ENCODE measurements at regions not wholly inside any gene's neighbourhood (a gene's known extent, or its start where the extent isn't known, plus 50 kb on each side); places are given as distances from the start of the nearest gene placed in this dataset.
"Not testable (repeated sequence)": the region's sequence is repeated elsewhere in the genome, so short reads cannot be mapped to it uniquely, and the experiment has no call there.

DNA sequence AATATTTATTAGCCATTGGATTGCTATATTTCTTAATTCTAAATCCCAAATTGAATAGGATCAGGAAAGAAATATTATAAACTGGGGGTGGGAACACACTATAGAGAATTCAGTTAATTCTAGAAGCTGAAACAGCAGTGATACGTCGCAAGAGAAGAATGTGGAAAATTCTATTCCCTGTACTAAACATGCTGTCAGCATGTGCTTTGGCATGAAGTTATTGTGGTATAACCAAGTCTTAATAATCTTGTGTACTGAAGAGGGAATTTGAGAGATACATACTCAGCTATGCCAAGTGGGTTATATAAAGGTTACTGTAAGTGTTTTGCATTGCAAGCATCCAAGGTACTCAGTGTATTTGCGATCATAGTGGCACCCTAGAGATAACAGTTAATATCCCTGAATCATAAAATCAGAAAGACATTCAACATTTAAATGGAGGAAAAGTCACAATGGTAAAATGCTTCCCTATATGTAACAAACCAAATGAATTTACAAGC, 1492.9 kb upstream of the C9orf72 start:
- no peak for DNase-seq (ENCODE audit: low spot score)
- FAIRE-seq = no peak

DNA sequence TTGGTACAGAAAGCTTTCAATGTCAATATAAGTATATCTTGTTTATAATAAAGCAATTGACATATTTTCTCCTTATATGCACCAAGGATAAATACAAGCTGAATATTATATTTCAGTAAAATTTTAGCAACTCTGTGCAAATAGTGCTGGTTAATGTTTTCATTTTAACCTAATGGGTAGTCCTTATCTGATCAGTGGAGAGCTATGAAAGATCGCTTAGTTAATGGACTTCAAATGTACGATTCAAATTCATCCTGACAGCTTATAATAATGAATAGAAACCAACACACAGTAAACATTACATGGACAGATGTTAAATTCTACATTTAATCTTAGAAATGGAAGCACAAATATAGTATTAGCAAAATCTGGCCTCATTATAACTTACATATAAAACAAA, 1495.2 kb upstream of the C9orf72 start:
- FAIRE-seq = no peak
- DNase-seq (ENCODE audit: low spot score) = no peak

DNA sequence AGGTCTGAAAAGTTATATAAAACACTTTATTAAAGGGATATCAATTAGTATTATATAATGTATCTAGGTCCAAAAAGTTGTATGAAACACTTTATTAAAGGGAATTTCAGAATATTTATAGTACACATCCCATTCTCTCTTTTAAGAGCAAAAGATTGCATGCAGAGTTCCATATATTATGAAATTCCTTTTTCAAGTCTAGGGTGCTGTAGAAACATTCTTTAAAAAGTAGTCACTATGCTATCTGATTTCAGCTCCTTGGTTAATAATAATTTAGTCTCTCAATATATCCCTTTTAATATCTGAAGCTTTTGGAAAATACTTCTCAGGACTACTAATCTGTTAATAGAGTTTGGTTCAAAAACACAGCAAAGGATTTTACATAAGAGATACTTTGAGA, 1496.1 kb upstream of the C9orf72 start:
- DNase-seq (ENCODE audit: low spot score) = no peak
- no peak for FAIRE-seq

DNA sequence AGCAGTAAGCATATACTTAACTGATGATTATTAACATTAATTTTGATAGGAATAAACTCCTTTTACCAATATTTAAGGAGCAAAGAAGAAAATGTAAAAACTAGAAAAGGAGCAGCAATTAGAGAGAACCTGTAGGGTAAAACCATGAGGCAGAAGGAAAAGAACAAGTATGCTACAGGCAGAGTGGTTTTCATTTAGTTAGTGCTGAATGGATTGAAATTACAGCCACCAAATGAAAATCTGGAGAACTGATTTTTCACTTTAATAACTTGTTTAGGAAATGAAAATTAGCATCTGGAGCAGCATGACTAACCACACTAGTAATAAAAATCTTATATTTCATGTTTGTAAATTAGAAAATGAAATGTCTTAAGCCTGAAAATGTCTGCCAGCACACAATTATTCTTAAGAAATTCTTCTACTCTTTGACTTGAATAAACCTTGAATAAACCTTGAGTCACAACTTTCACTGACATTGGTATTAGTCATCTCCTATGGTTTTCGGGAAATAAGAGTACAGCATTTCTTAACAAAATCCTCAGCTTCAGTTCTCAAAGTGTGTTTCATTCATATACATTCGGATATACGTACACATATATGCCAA, 1504.9 kb upstream of the C9orf72 start:
- peak; percentile 38 for DNase-seq (ENCODE audit: low spot score)
- peak; percentile 85 for FAIRE-seq

DNA sequence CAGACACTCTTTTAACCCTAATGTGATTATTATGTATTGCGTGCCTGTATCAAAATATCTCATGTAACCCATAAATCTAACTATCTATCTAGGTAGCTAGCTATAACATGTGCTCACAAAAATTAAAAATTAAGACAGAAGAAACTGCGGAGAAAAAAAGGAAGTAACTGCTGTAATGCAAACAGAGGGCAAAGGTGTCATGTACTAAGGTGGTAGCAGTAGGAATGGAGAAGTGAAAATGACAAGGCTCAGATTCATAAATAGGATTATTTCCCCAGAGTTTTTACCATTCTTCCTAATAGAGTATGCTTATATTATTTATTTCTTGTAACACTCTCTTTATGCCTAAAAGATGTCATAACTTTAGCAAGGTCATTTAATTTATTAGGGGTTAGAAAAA, 1527.5 kb upstream of the C9orf72 start:
- DNase-seq (ENCODE audit: low spot score) = no peak
- no peak for FAIRE-seq

DNA sequence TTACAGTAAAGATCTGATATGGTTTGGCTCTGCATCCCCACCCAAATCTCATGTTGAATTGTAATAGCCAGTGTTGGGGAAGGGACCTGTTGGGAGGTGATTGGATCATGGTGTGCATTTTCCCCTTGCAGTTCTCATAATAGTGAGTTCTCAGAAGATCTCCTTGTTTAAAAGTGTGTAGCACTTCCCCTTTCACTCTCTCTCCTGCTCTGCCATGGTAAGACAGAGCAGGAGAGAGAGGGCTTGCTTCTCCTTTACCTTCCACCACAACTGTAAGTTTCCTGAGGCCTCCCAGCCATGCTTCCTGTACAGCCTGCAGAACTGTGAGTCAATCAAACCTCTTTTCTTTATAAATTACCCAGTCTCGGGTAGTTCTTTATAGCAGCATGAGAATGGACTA, 1530.9 kb upstream of the C9orf72 start:
- DNase-seq (ENCODE audit: low spot score); FAIRE-seq: not testable (repeated sequence)

DNA sequence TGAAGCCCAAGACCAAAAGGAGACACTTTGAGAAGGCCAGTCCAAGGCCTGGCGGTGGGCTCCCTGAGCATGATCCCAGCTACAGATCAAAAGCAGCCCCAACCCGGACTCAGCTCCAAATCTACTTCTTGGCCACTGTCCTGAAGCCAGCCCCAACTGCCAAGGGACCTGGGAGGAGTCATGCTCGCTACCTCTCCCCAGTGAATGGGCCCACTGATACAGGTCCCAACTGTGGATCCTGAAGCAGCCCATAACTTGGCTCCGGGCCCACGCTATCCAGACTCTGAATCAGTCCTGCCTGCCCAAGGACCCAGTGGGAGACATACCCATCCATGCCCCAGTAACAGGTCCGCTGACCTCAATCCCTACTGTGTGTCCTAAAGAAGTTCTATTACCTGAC, 1545.3 kb upstream of the C9orf72 start:
- DNase-seq (ENCODE audit: low spot score) = no peak
- FAIRE-seq = no peak

DNA sequence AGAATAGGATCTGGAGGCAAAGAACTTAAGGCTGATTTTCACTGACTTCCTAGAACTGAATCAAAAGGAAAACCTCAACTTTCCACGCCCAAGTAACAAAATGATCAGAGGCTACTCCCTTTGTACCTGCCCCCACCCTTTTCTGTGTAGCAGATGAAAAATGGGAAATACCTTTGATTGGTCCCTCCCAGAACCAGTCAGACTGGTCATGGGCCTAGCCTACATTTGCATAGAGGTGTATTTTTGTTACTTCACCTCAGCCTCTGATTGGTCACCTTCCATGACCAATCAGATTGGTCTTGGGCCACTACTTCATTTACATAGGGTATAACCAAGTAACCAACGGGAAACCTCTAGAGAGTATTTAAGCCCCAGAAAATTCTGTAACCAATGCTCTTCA, 1553.5 kb upstream of the C9orf72 start:
- DNase-seq (ENCODE audit: low spot score) (no peak), FAIRE-seq (no peak)

DNA sequence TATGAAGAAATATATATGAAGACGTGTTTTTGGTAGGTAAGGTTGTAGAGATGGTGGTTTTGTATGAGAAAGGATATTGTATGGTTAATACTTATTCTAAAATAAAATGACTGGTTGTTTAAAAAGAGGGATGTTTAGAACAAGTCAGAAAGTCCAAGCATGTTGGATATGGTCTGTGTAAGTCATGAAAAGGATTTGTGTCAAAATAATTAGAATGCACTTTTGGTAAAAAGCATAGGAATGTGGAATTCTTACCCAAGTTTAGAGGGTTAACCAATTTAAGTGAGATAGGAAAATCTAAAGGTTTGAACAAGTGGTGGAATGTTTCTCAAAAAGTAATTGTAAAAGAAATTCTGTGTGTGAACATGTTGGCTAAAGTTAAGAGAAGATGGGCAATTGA, 1556.5 kb upstream of the C9orf72 start:
- DNase-seq (ENCODE audit: low spot score) = no peak
- FAIRE-seq = no peak

DNA sequence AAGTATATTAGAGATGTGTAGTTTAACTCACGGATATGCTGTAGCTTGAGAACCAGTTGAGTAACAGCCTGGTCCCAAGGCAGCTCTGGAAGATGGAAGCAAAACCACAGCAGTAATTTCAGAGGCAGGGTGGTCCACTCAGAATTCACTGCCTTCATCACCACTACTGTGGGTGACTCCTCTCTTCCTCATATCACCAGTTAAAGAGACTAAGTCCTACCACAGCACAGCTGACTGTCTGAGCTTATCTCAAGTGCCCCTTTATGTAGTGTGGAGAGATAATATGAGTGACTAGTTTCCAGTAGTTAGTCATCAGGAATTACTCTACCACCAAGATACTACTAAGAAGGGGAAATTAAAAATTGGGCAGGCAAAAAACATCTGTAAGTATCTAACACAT, 1571.2 kb upstream of the C9orf72 start:
- DNase-seq (ENCODE audit: low spot score) (no peak), FAIRE-seq (no peak)

DNA sequence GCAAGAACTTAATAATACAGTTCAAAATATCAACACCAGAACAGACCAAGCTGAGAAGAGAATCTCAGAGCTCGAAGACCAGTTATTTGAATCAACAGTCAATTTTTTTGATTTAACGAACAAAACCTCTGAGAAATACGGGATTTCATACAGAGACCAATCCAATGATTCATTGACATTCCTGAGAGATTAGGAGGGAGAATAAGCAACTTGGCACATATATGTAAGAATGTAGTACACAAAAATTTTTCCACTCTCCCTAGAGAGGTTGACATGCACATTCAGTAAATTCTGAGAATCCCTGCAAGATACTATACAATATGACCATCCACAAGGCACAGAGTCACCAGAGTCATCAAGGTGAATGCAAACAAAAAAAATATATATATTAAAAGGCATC, 1577.3 kb upstream of the C9orf72 start:
- no peak for FAIRE-seq
- DNase-seq (ENCODE audit: low spot score) = no peak

DNA sequence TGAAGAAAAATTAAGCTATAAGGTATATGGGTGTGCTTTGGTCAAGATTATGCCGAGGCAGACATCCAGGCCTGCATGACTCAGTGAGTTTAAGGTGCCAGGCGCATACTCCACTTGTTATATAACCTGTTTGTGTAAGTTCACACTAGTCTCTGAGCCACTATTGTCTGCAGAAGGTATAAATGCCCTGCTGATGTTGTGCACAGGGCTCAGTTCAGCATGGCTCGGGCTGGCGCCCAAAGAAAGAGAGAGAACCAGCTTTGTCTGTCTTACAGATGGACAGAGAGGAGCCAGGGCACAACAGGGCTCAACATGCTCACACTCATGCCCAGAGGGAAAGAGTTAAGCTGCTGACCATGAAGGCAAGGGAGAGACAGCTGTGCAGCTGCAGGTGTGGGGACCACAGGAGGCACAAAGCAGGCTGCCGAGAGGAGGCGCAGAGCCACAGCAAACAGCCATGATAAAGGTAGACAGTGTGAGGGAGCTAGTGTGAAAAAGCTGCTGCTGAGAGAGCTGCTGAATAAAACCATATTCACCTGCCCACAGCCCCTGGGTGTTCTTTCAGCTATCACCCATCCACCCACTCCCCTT, 1587.6 kb upstream of the C9orf72 start:
- FAIRE-seq = no peak
- no peak for DNase-seq (ENCODE audit: low spot score)

DNA sequence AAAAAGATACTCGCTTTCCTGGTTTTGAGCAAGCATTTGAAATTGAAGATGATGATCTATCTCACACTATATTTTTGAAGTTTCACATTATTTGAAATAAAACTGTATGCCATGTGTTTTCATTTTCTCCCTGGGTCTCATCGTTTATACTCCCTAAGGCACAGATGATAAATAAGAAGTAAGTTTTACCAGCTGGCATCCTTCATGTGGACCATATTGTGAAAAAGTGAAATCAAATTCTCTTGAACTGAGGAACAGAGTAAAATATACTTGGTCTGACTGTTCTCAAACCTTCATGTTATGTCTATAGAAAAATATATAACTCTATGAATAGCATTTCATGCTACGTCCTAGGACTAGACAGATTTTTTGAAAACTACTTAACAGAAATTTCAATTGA, 1600.9 kb upstream of the C9orf72 start:
- no peak for DNase-seq (ENCODE audit: low spot score)

DNA sequence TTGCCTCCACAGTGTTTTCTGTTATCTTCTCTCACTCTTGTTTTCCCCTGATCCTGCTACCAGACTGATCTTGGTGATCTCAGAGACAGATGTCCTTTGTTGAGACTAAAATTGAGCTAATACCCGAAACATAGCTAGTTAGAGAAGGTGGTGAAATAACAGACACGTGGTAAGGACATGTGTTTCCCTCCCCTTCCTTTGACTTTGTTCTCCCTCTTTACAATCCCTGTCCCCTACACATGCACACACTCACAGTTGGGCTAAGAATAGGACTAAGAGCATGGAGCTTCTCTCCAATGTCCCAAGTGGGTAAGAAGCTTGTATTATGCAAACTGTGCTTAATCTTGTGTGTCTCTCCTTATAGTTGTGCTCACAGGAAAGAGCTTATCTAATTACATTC, 1603.0 kb upstream of the C9orf72 start:
- FAIRE-seq (no peak), DNase-seq (ENCODE audit: low spot score) (no peak)

More for the DNA sequence above, 1600.9 kb upstream of the C9orf72 start:
- FAIRE-seq = no peak

DNA sequence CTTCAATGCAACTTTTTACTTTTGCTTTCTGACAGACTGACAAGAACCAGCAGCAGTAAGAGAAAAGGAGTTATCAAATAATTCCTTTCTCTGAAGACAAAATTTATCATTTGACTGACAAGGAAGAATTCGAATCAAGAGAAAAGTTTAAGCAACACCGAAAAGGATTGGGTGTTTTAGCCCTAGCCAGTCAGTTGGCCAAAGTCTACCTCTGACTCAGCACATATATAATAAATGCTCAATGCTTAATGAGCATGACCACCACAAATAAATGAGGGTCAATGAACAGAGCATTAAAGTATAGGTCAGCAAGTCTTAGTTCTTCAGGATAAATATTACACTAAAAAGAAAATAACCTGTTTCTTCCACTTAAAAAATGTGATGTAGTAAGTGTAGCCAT, 1603.5 kb upstream of the C9orf72 start:
- DNase-seq (ENCODE audit: low spot score) (no peak), FAIRE-seq (no peak)

DNA sequence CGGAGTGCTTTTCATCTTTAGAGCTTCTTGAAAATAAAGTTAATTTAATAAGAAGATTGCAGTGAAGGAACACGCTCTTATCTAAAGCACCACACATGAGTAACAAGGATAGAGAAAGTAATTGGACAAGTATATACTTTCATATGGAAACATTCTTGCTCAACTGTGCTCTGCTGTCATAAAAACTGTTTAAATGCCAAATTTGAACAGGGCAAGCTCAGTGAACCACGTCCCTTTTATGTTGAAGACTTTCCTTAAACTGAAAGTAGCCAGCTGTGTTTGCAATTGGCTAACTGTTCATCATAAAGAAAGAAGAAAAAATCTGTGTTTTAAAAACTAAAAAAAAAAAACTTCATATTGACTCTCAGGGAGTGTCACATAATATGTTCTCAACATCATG, 1610.7 kb upstream of the C9orf72 start:
- FAIRE-seq = no peak
- no peak for DNase-seq (ENCODE audit: low spot score)

DNA sequence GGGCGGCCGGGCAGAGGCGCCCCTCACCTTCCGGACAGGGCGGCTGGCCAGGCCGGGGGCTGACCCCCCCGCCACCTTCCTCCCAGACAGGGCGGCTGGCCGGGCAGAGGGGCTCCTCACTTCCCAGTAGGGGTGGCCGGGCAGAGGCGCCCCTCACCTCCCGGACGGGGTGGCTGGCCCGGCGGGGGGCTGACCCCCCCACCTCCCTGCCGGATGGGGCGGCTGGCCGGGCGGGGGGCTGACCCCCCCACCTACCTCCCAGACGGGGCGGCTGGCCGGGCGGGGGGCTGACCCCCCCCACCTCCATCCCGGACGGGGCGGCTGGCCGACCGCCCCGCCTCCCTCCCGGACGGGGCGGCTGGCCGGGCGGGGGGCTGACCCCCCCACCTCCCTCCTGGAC, 1615.5 kb upstream of the C9orf72 start:
- not testable (repeated sequence) for FAIRE-seq; DNase-seq (ENCODE audit: low spot score)

DNA sequence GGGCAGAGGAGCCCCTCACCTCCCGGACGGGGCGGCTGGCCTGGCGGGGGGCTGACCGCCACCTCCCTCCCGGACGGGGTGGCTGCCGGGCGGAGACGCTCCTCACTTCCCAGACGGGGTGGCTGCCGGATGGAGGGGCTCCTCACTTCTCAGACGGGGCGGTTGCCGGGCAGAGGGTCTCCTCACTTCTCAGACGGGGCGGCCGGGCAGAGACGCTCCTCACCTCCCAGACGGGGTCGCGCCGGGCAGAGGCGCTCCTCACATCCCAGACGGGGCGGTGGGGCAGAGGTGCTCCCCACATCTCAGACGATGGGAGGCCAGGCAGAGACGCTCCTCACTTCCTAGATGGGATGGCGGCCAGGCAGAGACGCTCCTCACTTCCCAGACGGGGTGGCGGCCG, 1615.9 kb upstream of the C9orf72 start:
- not testable (repeated sequence) for FAIRE-seq; DNase-seq (ENCODE audit: low spot score)

DNA sequence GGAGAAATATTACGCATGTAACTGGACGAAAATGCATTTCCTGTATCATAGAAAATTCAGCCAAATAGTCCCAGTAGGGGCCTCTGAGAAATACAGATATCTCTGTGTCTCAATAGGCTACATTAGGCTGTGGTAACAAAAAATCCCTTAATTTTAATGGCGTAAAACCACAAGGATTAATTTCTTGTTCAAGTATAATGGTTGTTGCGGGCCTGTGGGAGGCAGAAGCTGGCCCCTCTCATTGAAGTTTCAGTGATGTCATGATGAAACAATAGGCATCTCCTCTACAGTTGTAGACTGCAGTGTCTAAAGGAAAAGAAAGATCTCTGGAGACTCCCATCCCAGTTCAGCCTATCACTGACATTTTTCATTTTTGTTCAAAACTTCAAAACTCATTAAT, 1625.6 kb upstream of the C9orf72 start:
- FAIRE-seq = no peak

DNA sequence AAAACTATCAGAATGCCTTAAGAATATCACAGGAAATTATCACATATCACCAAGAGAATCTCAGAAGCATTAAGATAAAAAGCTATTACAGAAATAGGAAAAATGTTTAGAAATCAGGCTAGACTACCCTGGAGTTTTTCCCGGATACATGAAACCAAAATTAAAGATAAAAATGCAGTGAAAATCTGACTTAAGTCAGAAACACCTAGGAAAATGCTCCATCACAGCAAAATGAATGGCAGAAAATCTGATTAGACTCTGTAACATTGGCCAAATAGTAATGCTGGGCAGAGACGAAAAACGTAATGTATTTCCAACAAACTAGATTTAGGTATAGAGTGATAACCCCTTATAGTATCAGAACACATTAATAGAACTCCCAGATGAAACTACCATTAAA, 1626.7 kb upstream of the C9orf72 start:
- no peak for DNase-seq (ENCODE audit: low spot score)
- no peak for FAIRE-seq

More for the DNA sequence above, 1625.6 kb upstream of the C9orf72 start:
- DNase-seq (ENCODE audit: low spot score) = no peak

DNA sequence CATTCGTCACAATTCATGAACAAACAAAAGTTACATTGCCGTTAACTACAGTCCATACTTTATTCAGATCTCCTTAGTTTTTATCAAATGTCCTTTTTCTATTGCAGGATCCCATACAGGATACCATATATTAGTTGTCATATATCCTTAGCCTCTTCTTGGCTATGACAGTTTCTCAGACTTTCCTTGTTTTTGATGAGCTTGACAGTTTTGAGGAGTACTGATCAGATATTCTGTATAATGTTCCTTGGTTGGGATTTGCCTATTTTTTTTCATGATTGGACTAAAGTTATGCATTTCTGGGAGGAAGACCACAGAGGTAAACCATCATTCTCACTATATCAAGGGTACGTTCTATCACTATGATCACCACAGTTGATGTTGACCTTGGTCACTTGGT, 1627.4 kb upstream of the C9orf72 start:
- DNase-seq (ENCODE audit: low spot score) (no peak), FAIRE-seq (no peak)

DNA sequence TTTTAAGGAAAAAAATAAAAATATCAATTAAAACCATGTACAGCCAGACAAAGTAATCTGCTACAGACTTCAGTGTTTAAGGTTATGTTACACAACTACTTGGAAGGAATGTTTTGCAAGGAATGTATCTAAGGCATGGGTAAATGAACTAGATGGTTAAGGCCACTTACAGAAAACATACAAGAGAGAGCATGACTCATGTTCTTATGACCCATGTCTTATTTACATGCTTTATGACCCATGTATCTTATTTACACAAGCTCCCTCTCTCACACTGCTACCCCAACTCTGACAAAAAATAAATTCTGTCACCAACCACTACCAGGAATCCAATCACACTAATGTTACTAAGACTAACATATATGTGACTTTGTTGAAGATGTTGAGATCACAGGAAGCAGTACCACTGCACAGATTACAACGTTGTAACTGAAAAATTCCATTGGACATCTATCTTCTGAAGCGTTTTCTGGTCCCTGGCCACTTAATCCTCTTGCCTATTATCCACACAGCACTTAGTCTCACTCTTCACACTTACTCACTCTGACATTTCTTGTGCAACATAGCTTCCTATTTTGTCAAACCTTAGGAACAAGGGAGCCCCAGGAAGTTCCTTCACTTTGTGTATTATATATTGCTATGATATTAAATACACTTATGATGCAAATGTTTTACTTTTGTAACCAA, 1630.1 kb upstream of the C9orf72 start:
- FAIRE-seq (no peak), DNase-seq (ENCODE audit: low spot score) (no peak)

DNA sequence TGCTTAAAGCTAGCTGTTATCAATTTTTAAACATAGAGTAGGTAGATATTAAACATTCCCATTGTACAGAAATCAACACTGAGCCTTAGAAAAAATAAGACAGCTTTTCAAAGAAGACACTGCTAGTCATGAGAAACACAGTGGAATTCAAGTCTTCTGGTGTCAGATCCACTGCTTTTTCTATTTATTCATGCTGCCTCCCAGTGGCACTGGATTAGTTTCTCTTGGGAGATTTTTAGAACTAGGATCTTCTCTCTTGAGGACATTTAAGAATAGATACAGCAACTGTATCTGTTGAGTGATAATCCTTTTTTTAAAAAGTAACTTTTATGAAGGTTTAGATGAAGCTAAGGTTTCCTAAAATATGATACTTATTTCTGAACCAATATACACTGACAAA, 1635.4 kb upstream of the C9orf72 start:
- FAIRE-seq = no peak
- DNase-seq (ENCODE audit: low spot score) = no peak

All from RCC 7860 (cell line).